ENCODE measurements at regions not wholly inside any gene's neighbourhood (a gene's known extent, or its start where the extent isn't known, plus 50 kb on each side); places are given as distances from the start of the nearest gene placed in this dataset.

DNA sequence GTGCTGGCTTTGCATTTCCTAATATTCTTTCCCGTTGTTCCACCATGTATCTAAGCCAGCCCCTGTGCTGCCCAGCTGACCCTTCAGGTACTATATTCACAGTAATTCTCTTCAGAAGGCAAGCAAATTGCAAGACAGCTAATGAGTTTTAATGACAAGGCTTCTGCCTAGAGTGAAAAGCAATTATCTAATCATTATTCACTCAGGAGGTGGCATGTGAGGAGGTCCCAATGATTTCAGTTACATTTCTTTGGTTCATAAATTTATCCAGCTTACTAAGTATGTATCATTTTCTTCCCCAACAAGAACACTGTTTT lies 123.0 kb downstream of the RASGEF1B start:
- TF ChIP-seq POLR2A (IDR thresholded peaks at IDR 0.05; ENCODE audit: low read length) (no peak), GATA1 (IDR thresholded peaks at IDR 0.05; ENCODE audit: low read depth, low read length) (no peak)
